HG03439 (cell line): ENCODE measurements at regions not wholly inside any gene's neighbourhood (a gene's known extent, or its start where the extent isn't known, plus 50 kb on each side); places are given as distances from the start of the nearest gene placed in this dataset.

Experiments used
- ATAC-seq: cut with Tn5 transposase; IDR thresholded peaks from one replicate; pipeline ENCODE4 v1.9.1; 2021; ENCODE audit warnings: mild to moderate bottlenecking, moderate library complexity; ENCODE audit not compliant: unreplicated experiment

GRCh38 chr4:173717581-173717980 is 187.6 kb upstream of the HAND2 start:
- ATAC-seq, result no peak

GRCh38 chr4:173714456-173714855 is 184.4 kb upstream of the HAND2 start:
- ATAC-seq, result no peak

GRCh38 chr4:173713026-173713425 is 183.0 kb upstream of the HAND2 start:
- no peak for ATAC-seq

- no peak for ATAC-seq
Measured at GRCh38 chr4:173707658-173708419, 177.8 kb upstream of the HAND2 start.

- no peak for ATAC-seq
Measured at GRCh38 chr4:173704201-173704600, 174.2 kb upstream of the HAND2 start.

- no peak for ATAC-seq
Measured at GRCh38 chr4:173703021-173703420, 173.0 kb upstream of the HAND2 start.

GRCh38 chr4:173700650-173701049 is 170.6 kb upstream of the HAND2 start:
- ATAC-seq, result no peak

GRCh38 chr4:173699841-173700475 is 169.9 kb upstream of the HAND2 start:
- no peak for ATAC-seq

- no peak for ATAC-seq
Measured at GRCh38 chr4:173698557-173699262, 168.7 kb upstream of the HAND2 start.

GRCh38 chr4:173697840-173698239 is 167.8 kb upstream of the HAND2 start:
- ATAC-seq, result no peak

GRCh38 chr4:173696551-173696950 is 166.5 kb upstream of the HAND2 start:
- ATAC-seq, result no peak

GRCh38 chr4:173696011-173696410 is 166.0 kb upstream of the HAND2 start:
- no peak for ATAC-seq

GRCh38 chr4:173685831-173686210 is 155.8 kb upstream of the HAND2 start:
- no peak for ATAC-seq

- no peak for ATAC-seq
Measured at GRCh38 chr4:173685165-173685830, 155.3 kb upstream of the HAND2 start.

- ATAC-seq, result no peak
Measured at GRCh38 chr4:173684223-173684622, 154.2 kb upstream of the HAND2 start.

GRCh38 chr4:173682609-173683008 is 152.6 kb upstream of the HAND2 start:
- ATAC-seq, result no peak

- ATAC-seq, result no peak
Measured at GRCh38 chr4:173680278-173680677, 150.2 kb upstream of the HAND2 start.

- no peak for ATAC-seq
Measured at GRCh38 chr4:173675446-173675845, 145.4 kb upstream of the HAND2 start.

GRCh38 chr4:173669460-173670179 is 139.6 kb upstream of the HAND2 start:
- ATAC-seq, result no peak

GRCh38 chr4:173661001-173661400 is 131.0 kb upstream of the HAND2 start:
- ATAC-seq, result no peak

GRCh38 chr4:173656898-173657297 is 126.9 kb upstream of the HAND2 start:
- ATAC-seq, result no peak
